Keratinocyte (primary cell): ENCODE measurements at regions not wholly inside any gene's neighbourhood (a gene's known extent, or its start where the extent isn't known, plus 50 kb on each side); places are given as distances from the start of the nearest gene placed in this dataset.
"Not testable (repeated sequence)": the region's sequence is repeated elsewhere in the genome, so short reads cannot be mapped to it uniquely, and the experiment has no call there.

ENCODE experiments used
- DNase-seq: peaks from one replicate; pipeline ENCODE4 v3.0.0-alpha.2; 2011; ENCODE audit warnings: low read depth, missing footprints, low spot score
- FAIRE-seq: peaks from 2 replicates; lab custom pipeline; 2011; peaks lifted over from hg19 to GRCh38; lab: Jason Lieb, UNC
- H2AFZ ChIP-seq: 2 replicates; pipeline ENCODE4 v1.6.0; 2012; ENCODE audit warnings: low read length, control low read depth, inconsistent platforms; ENCODE audit not compliant: control insufficient read depth
- H3K27ac ChIP-seq: 2 replicates; pipeline ENCODE4 v1.5.1; 2011; ENCODE audit warnings: low read length; ENCODE audit not compliant: control insufficient read depth, insufficient read depth
- H3K27me3 ChIP-seq: 3 replicates; pipeline ENCODE4 v1.6.0; 2011; ENCODE audit warnings: low read length; ENCODE audit not compliant: control insufficient read depth, insufficient read depth; ENCODE audit errors: extremely low read depth
- H3K36me3 ChIP-seq, 2 experiments: 2 replicates in 1 of 2; 3 replicates in 1 of 2; pipeline ENCODE4 v1.5.1; 2011; ENCODE audit warnings: low read length in 2 of 2, mild to moderate bottlenecking in 1 of 2; ENCODE audit not compliant: control insufficient read depth in 2 of 2, insufficient read depth in 2 of 2; ENCODE audit errors: extremely low read depth in 1 of 2
- H3K4me1 ChIP-seq: 3 replicates; pipeline ENCODE4 v1.5.1; 2011; ENCODE audit warnings: low read length; ENCODE audit not compliant: control insufficient read depth, insufficient read depth; ENCODE audit errors: extremely low read depth
- H3K4me2 ChIP-seq: 3 replicates; pipeline ENCODE4 v1.6.0; 2011; ENCODE audit warnings: low read depth, low read length; ENCODE audit not compliant: control insufficient read depth, insufficient read depth; ENCODE audit errors: extremely low read depth
- H3K4me3 ChIP-seq, 3 experiments: fragments of 200-600 bp in 1 of 3; sonication (generic) in 1 of 3; 2 replicates in 2 of 3; 3 replicates in 1 of 3; pipeline ENCODE4 v1.5.1; 2011 to 2016; ENCODE audit warnings: low read length in 3 of 3, mild to moderate bottlenecking in 3 of 3, control low read depth in 2 of 3, inconsistent platforms in 1 of 3, low read depth in 1 of 3, mixed read lengths in 1 of 3, mixed run types in 1 of 3, moderate library complexity in 1 of 3; ENCODE audit not compliant: control insufficient read depth in 2 of 3, insufficient read depth in 2 of 3; ENCODE audit errors: extremely low read depth in 1 of 3
- H3K79me2 ChIP-seq: 2 replicates; pipeline ENCODE4 v1.6.0; 2012; ENCODE audit warnings: low read length; ENCODE audit not compliant: control insufficient read depth, insufficient read depth
- H3K9ac ChIP-seq: 3 replicates; pipeline ENCODE4 v1.6.0; 2011; ENCODE audit warnings: low read length; ENCODE audit not compliant: control insufficient read depth, insufficient read depth; ENCODE audit errors: extremely low read depth
- H3K9me1 ChIP-seq: 3 replicates; pipeline ENCODE4 v1.6.0; 2011; ENCODE audit warnings: low read length; ENCODE audit not compliant: control insufficient read depth, insufficient read depth; ENCODE audit errors: extremely low read depth
- H3K9me3 ChIP-seq: 2 replicates; pipeline ENCODE4 v1.5.1; 2012; ENCODE audit warnings: low read depth, low read length; ENCODE audit not compliant: control insufficient read depth
- H4K20me1 ChIP-seq: 3 replicates; pipeline ENCODE4 v1.6.0; 2011; ENCODE audit warnings: low read length; ENCODE audit not compliant: control insufficient read depth, insufficient read depth; ENCODE audit errors: extremely low read depth
- EZH2 ChIP-seq: IDR thresholded peaks from one replicate; pipeline ENCODE4 v1.6.1; 2012; ENCODE audit warnings: inconsistent platforms, mild to moderate bottlenecking, low read length, moderate library complexity
- dilution Hi-C: fragments of 300-500 bp; cut with MboI; formaldehyde crosslinking; loops from one replicate; pipeline ENCODE4 v1.7.0; 2020; ENCODE audit warnings: low sequenced_read_pairs; ENCODE audit not compliant: extremely low pct_ligation_motif_present
- TF ChIP-seq, protein P1 (sequence below), 3 experiments: IDR thresholded peaks in 1 of 3; conservative IDR thresholded peaks in 1 of 3; optimal IDR thresholded peaks in 1 of 3; 2 replicates in 2 of 3; 3 replicates in 1 of 3; pipeline versions ENCODE3 to v1.5.1; 2011; ENCODE audit warnings: low read length in 3 of 3, mild to moderate bottlenecking in 3 of 3, moderate library complexity in 2 of 3, control low read depth in 1 of 3, inconsistent platforms in 1 of 3; ENCODE audit not compliant: insufficient read depth in 2 of 3; ENCODE audit errors: extremely low read depth in 1 of 3

DNA sequence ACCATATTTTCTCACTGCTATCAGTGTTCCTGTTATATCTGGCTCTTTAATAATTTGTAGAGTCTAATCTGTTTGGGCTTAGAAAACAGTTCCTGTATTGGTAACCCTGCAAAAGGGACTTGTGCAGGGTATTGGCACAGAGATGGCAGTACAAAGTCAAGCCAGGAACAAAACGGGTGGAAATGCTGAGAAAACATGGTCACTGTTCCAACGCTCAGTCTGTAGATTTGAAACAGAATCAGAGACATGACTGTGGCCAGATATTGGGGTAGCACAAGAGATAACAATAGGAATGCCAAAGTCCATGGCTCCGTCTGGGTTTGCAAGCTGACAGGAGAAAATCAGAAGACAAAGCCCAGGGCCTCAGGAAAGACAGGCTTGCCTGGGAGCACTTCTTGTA is 290.7 kb upstream of the PDE3A start:
- Histone ChIP-seq H4K20me1 (no peaks in the 10 kb centered on the region), H3K4me3 (no peak overlapping the region), H3K4me1 (no peaks in the 10 kb centered on the region), H3K4me2 (no peak overlapping the region), H3K9me3 (no peaks in the 10 kb centered on the region), H3K36me3 (no peaks in the 10 kb centered on the region), H3K27ac (no peak overlapping the region), H3K9ac (no peak overlapping the region), H3K9me1 (no peaks in the 10 kb centered on the region), H3K27me3 (no peaks in the 10 kb centered on the region), H2AFZ (no peak overlapping the region), H3K79me2 (no peaks in the 10 kb centered on the region)
- dilution Hi-C loops, result no loop called here
- FAIRE-seq (no peak), DNase-seq (no peak)
- TF ChIP-seq EZH2, result no peak
- TF ChIP-seq, protein P1, sequence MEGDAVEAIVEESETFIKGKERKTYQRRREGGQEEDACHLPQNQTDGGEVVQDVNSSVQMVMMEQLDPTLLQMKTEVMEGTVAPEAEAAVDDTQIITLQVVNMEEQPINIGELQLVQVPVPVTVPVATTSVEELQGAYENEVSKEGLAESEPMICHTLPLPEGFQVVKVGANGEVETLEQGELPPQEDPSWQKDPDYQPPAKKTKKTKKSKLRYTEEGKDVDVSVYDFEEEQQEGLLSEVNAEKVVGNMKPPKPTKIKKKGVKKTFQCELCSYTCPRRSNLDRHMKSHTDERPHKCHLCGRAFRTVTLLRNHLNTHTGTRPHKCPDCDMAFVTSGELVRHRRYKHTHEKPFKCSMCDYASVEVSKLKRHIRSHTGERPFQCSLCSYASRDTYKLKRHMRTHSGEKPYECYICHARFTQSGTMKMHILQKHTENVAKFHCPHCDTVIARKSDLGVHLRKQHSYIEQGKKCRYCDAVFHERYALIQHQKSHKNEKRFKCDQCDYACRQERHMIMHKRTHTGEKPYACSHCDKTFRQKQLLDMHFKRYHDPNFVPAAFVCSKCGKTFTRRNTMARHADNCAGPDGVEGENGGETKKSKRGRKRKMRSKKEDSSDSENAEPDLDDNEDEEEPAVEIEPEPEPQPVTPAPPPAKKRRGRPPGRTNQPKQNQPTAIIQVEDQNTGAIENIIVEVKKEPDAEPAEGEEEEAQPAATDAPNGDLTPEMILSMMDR (optimal IDR thresholded peaks at IDR 0.05 in 1 of 3, IDR thresholded peaks at IDR 0.05 in 1 of 3, conservative IDR thresholded peaks at IDR 0.05 in 1 of 3; ENCODE audit: extremely low read depth in 1 of 3, insufficient read depth in 2 of 3, low read length in 3 of 3), result no peak

DNA sequence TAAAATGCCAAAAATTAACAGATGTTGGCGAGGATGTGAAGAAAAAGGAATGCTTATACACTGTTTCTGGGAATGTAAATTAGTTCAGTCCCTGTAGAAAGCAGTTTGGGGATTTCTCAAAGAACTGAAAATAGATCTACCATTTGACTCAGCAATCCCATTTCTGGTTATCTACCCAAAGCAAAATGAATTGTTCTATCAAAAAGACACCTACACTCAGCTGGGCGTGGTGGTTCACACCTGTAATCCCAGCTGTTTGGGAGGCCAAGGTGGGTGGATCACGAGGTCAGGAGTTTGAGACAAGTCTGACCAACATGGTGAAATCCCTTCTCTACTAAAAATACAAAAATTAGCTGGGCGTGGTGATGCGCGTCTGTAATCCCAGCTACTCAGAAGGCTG is 279.3 kb upstream of the PDE3A start:
- Histone ChIP-seq H3K4me2 (no peak overlapping the region), H3K4me1 (no peaks in the 10 kb centered on the region), H3K4me3 (no peak overlapping the region), H3K27ac (no peak overlapping the region), H4K20me1 (no peaks in the 10 kb centered on the region), H3K9me3 (no peaks in the 10 kb centered on the region), H3K9ac (no peak overlapping the region), H3K36me3 (no peaks in the 10 kb centered on the region), H2AFZ (no peak overlapping the region), H3K79me2 (no peaks in the 10 kb centered on the region), H3K27me3 (no peaks in the 10 kb centered on the region), H3K9me1 (no peaks in the 10 kb centered on the region)
- TF ChIP-seq, protein P1 (optimal IDR thresholded peaks at IDR 0.05 in 1 of 3, IDR thresholded peaks at IDR 0.05 in 1 of 3, conservative IDR thresholded peaks at IDR 0.05 in 1 of 3; ENCODE audit: extremely low read depth in 1 of 3, insufficient read depth in 2 of 3, low read length in 3 of 3), result no peak
- FAIRE-seq (no peak), DNase-seq (no peak)
- dilution Hi-C loops, result no loop called here

DNA sequence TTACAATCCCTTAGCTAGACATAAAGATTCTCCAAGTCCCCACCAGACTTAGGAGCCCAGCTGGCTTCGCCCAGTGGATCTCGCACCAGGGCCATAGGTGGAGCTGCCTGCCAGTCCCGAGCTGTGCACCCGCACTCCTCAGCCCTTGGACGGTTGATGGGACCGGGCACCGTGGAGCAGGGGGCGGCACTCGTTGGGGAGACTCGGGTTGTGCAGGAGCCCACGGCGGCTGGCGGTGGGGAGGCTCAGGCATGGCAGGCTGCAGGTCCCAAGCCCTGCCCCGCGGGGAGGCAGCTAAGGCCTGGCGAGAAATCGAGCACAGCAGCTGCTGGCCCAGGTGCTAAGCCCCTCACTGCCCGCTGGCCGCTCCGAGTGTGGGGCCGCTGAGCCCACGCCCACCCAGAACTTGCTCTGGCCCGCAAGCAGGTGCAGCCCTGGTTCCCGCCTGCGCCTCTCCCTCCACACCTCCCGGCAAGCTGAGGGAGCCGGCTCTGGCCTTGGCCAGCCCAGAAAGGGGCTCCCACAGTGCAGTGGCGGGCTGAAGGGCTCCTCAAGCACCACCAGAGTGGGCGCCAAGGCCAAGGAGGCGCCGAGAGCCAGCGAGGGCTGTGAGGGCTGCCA is 275.0 kb upstream of the PDE3A start:
- H3K27ac ChIP-seq, H3K4me2 ChIP-seq, H2AFZ ChIP-seq, H3K36me3 ChIP-seq, FAIRE-seq, H3K9me1 ChIP-seq, H3K27me3 ChIP-seq, H3K9me3 ChIP-seq, dilution Hi-C loops, H3K9ac ChIP-seq, H3K4me1 ChIP-seq, H3K4me3 ChIP-seq, H3K79me2 ChIP-seq, DNase-seq, H4K20me1 ChIP-seq: not testable (repeated sequence)
